ENCODE measurements at regions not wholly inside any gene's neighbourhood (a gene's known extent, or its start where the extent isn't known, plus 50 kb on each side); places are given as distances from the start of the nearest gene placed in this dataset.
A peak's percentile ranks its signal among the peaks of the same experiment; 100 is the strongest.
"Not testable (repeated sequence)": the region's sequence is repeated elsewhere in the genome, so short reads cannot be mapped to it uniquely, and the experiment has no call there.

- not testable (repeated sequence) for H3K9me3 Mint-ChIP-seq; H3K4me3 ChIP-seq; H3F3A ChIP-seq (replicated peaks; ENCODE audit: low read depth); H3K36me3 ChIP-seq (ENCODE audit: insufficient read depth); H3K4me1 ChIP-seq (ENCODE audit: insufficient read depth); H3K9me2 ChIP-seq (ENCODE audit: insufficient read depth); H3K27me3 Mint-ChIP-seq (ENCODE audit: insufficient read depth, low read depth, poor library complexity); H2AFZ ChIP-seq; H3K4me1 Mint-ChIP-seq; H3K27me3 ChIP-seq (ENCODE audit: insufficient read depth); DNase-seq (ENCODE audit: low spot score); H4K20me1 ChIP-seq (replicated peaks; ENCODE audit: insufficient read depth); H3K4me3 Mint-ChIP-seq; H3K36me3 Mint-ChIP-seq (ENCODE audit: low read depth); H3K27ac ChIP-seq (ENCODE audit: low read depth); ATAC-seq; H3K27ac Mint-ChIP-seq; H3K4me2 ChIP-seq; H3K79me2 ChIP-seq (replicated peaks; ENCODE audit: insufficient read depth)
These were observed 429.2 kb upstream of the PCDH11Y start for GRCh38 chrY:4570941-4571340.

- not testable (repeated sequence) for H3K9me3 Mint-ChIP-seq; H3K36me3 Mint-ChIP-seq (ENCODE audit: low read depth); H3K4me3 Mint-ChIP-seq; H3K27ac ChIP-seq (ENCODE audit: low read depth); H3K4me1 Mint-ChIP-seq; H3K36me3 ChIP-seq (ENCODE audit: insufficient read depth); H3K27me3 ChIP-seq (ENCODE audit: insufficient read depth); H3K27ac Mint-ChIP-seq; H3K4me3 ChIP-seq; H3F3A ChIP-seq (replicated peaks; ENCODE audit: low read depth); H2AFZ ChIP-seq; H4K20me1 ChIP-seq (replicated peaks; ENCODE audit: insufficient read depth); H3K27me3 Mint-ChIP-seq (ENCODE audit: insufficient read depth, low read depth, poor library complexity); H3K4me1 ChIP-seq (ENCODE audit: insufficient read depth); H3K9me2 ChIP-seq (ENCODE audit: insufficient read depth); H3K79me2 ChIP-seq (replicated peaks; ENCODE audit: insufficient read depth); H3K4me2 ChIP-seq
- DNase-seq (ENCODE audit: low spot score) (peak; percentile 29), ATAC-seq (peak; percentile 82)
- peak; percentile 28 to 39 for TF ChIP-seq CTCF (conservative IDR thresholded peaks at IDR 0.05; ENCODE audit: low read depth in 2 of 2)
These were observed 407.1 kb upstream of the PCDH11Y start for GRCh38 chrY:4592872-4593490.

GRCh38 chrY:4603454-4603853 is 396.6 kb upstream of the PCDH11Y start:
- not testable (repeated sequence) for H3K36me3 ChIP-seq (ENCODE audit: insufficient read depth); H3K9me3 Mint-ChIP-seq; ATAC-seq

More at GRCh38 chrY:4603454-4603853, 396.6 kb upstream of the PCDH11Y start:
- H3F3A ChIP-seq (replicated peaks; ENCODE audit: low read depth); H3K4me3 ChIP-seq; H3K79me2 ChIP-seq (replicated peaks; ENCODE audit: insufficient read depth); H3K4me1 Mint-ChIP-seq; H3K4me2 ChIP-seq; H3K36me3 Mint-ChIP-seq (ENCODE audit: low read depth); H3K4me1 ChIP-seq (ENCODE audit: insufficient read depth); H2AFZ ChIP-seq; H4K20me1 ChIP-seq (replicated peaks; ENCODE audit: insufficient read depth); H3K27ac Mint-ChIP-seq; H3K4me3 Mint-ChIP-seq; H3K27me3 ChIP-seq (ENCODE audit: insufficient read depth); H3K27ac ChIP-seq (ENCODE audit: low read depth); H3K9me2 ChIP-seq (ENCODE audit: insufficient read depth); H3K27me3 Mint-ChIP-seq (ENCODE audit: insufficient read depth, low read depth, poor library complexity): not testable (repeated sequence)
- peak; percentile 0 for DNase-seq (ENCODE audit: low spot score)

Measured in GM23338 (cell line).